ENCODE measurements at regions not wholly inside any gene's neighbourhood (a gene's known extent, or its start where the extent isn't known, plus 50 kb on each side); places are given as distances from the start of the nearest gene placed in this dataset.
"Not testable (repeated sequence)": the region's sequence is repeated elsewhere in the genome, so short reads cannot be mapped to it uniquely, and the experiment has no call there.

DNA sequence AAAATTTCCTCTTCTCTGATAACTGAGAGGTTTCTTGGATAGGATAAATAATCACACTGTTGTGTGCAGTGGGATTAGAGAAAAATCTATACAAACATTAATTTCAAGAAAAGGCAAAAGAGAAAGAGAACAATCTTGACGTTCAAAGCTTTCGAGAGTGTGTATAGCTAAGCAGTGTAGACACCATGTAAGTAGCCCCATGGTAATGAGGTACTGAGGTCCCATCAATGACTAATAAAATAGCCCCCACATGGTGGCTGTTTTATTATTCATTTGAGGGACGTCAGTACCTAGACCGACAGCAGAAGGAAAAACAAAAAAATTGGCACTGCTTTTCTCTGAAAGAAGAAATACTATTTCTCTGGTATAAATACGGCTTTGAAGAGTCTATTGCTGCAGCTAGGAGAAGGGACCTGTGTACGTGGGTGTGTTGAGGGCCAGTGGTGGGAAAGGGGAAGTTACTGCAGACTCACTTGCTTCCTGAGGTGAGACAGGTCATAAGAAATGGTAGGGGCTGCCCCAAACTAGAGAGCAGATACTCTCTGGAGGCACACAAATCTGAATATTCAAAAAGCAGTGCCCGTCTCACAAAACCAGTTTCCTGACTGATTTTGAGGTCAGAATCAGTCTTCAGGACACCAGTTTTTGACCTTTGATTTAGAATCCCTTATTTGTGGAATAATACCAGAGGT lies 339.8 kb downstream of the EMP1 start:
- Histone ChIP-seq H3K9me3 (ENCODE audit: control insufficient read depth, low read length) (no peaks in the 10 kb centered on the region), H3K4me3 (ENCODE audit: insufficient read depth, low read depth, low read length, poor library complexity, severe bottlenecking) (no peak overlapping the region), H3K4me1 (ENCODE audit: control insufficient read depth, insufficient read depth, low read length, poor library complexity, severe bottlenecking) (no peaks in the 10 kb centered on the region), H3K27me3 (replicated peaks; ENCODE audit: control insufficient read depth, insufficient read depth, low read length, poor library complexity, severe bottlenecking) (no peaks in the 10 kb centered on the region), H3K27ac (ENCODE audit: insufficient read depth, low read length, poor library complexity, severe bottlenecking) (no peak overlapping the region), H3K36me3 (ENCODE audit: control insufficient read depth, insufficient read depth, low read length) (no peaks in the 10 kb centered on the region)
- DNase-seq, result no peak

DNA sequence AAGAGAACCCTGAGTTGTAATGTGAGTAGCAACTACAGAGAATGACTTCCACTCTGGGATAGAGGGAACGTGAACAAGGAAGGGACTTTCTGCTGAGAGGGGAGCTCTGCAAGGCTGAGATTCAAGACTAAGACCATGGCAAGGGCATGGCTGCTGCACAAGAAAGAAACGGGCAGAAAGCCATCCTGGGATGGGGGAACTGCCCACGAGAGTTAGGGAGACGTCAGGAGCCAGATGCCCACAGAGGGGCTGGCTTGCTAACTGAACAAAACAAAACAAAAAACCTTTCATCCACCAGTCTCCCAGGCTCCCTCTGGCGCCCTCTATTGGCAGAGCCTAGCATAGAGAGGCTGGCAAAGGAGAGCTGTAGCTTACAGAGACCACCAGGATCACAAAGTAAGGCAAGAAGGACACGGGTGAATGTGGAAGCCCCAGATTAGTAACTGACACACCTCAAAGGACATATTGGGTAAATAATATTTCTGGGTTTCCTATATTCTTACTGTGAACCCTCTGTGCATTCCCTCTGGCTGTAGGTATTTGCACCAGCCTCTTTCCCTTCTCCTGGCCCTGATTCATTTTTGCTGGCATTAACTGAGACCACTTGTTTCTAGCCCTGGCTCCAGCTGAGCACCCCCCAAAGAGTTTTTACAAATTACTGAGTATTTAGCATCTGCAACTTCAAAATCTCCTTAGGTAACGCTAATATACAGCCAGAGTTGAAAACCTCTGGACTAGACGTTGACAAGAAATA lies 338.3 kb downstream of the EMP1 start:
- Histone ChIP-seq H3K27me3 (replicated peaks; ENCODE audit: control insufficient read depth, insufficient read depth, low read length, poor library complexity, severe bottlenecking) (no peaks in the 10 kb centered on the region), H3K27ac (ENCODE audit: insufficient read depth, low read length, poor library complexity, severe bottlenecking) (no peak overlapping the region), H3K36me3 (ENCODE audit: control insufficient read depth, insufficient read depth, low read length) (no peaks in the 10 kb centered on the region), H3K9me3 (ENCODE audit: control insufficient read depth, low read length) (no peaks in the 10 kb centered on the region), H3K4me1 (ENCODE audit: control insufficient read depth, insufficient read depth, low read length, poor library complexity, severe bottlenecking) (no peaks in the 10 kb centered on the region), H3K4me3 (ENCODE audit: insufficient read depth, low read depth, low read length, poor library complexity, severe bottlenecking) (no peak overlapping the region)
- DNase-seq, result no peak

DNA sequence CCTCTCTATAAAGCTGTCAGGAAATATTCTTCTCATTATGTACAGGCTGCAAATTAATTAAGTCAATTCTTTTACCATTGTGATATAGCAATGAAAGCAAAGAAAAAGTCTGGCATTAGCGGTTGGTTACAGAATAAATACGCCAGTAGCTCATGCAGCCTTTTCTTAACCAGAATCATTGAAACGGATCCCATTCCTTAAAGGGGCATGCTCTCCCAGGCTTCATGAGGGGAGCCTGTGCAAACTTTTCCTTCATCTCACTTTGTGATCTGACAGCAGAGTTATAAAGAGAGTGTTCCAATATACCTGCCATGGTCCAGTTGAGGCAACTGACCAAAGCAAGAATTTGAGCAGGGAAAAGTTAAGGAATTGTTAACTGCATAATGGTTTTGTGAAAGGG lies 337.7 kb downstream of the EMP1 start:
- H3K36me3 ChIP-seq (ENCODE audit: control insufficient read depth, insufficient read depth, low read length), result no peaks in the 10 kb centered on the region
- no peak overlapping the region for H3K27ac ChIP-seq (ENCODE audit: insufficient read depth, low read length, poor library complexity, severe bottlenecking)
- no peaks in the 10 kb centered on the region for H3K4me1 ChIP-seq (ENCODE audit: control insufficient read depth, insufficient read depth, low read length, poor library complexity, severe bottlenecking)
- H3K4me3 ChIP-seq (ENCODE audit: insufficient read depth, low read depth, low read length, poor library complexity, severe bottlenecking), result no peak overlapping the region
- H3K9me3 ChIP-seq (ENCODE audit: control insufficient read depth, low read length), result no peaks in the 10 kb centered on the region
- H3K27me3 ChIP-seq (replicated peaks; ENCODE audit: control insufficient read depth, insufficient read depth, low read length, poor library complexity, severe bottlenecking), result no peaks in the 10 kb centered on the region
- no peak for DNase-seq

DNA sequence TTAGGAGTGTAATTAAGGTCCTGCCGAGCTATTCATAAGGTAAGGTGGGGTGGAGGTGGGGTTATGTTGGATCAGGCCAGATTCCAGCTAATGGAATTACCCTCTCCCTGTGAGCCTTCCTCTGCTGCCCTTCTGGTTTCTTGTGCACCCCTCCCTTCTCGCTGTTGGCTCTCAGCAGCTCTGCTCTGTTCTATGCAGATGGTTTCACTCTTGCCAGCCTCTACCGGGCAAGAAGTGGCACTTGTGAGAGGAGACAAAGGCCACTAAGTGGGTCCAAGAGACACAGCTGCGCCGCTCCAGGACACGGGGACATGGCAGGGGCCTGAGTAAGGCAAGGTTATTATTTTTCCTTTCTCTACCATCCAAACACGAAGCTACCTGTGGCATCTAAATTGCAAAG lies 334.4 kb downstream of the EMP1 start:
- no peaks in the 10 kb centered on the region for H3K27me3 ChIP-seq (replicated peaks; ENCODE audit: control insufficient read depth, insufficient read depth, low read length, poor library complexity, severe bottlenecking)

DNA sequence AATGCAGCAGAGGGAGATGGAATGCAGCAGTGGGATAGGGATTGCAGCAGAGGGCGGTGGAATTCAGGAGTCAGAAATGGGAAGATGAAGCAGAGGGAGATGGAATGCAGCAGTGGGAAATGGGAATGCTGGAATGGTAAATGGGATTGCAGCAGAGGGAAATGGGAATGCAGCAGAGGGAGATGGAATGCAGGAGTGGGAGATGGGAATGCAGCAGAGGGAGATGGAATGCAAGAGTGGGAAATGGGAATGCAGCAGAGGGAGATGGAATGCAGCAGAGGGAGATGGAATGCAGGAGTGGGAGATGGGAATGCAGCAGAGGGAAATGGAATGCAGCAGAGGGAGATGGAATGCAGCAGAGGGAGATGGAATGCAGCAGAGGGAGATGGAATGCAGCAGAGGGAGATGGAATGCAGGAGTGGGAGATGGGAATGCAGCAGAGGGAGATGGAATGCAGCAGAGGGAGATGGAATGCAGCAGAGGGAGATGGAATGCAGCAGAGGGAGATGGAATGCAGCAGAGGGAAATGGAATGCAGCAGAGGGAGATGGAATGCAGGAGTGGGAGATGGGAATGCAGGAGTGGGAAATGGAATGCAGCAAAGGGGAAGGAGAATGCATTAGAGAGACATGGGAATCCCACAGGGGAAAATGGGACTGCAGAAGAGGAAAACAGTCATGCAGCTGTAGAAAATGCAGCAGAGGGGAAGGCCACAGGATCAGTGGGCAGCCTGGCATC lies 329.8 kb downstream of the EMP1 start:
- not testable (repeated sequence) for H3K4me1 ChIP-seq (ENCODE audit: control insufficient read depth, insufficient read depth, low read length, poor library complexity, severe bottlenecking); H3K9me3 ChIP-seq (ENCODE audit: control insufficient read depth, low read length); DNase-seq; H3K27ac ChIP-seq (ENCODE audit: insufficient read depth, low read length, poor library complexity, severe bottlenecking); H3K4me3 ChIP-seq (ENCODE audit: insufficient read depth, low read depth, low read length, poor library complexity, severe bottlenecking); H3K27me3 ChIP-seq (replicated peaks; ENCODE audit: control insufficient read depth, insufficient read depth, low read length, poor library complexity, severe bottlenecking); H3K36me3 ChIP-seq (ENCODE audit: control insufficient read depth, insufficient read depth, low read length)

More for the DNA sequence above, 334.4 kb downstream of the EMP1 start:
- Histone ChIP-seq H3K36me3 (ENCODE audit: control insufficient read depth, insufficient read depth, low read length) (no peaks in the 10 kb centered on the region), H3K27ac (ENCODE audit: insufficient read depth, low read length, poor library complexity, severe bottlenecking) (no peak overlapping the region), H3K4me3 (ENCODE audit: insufficient read depth, low read depth, low read length, poor library complexity, severe bottlenecking) (no peak overlapping the region), H3K9me3 (ENCODE audit: control insufficient read depth, low read length) (no peaks in the 10 kb centered on the region), H3K4me1 (ENCODE audit: control insufficient read depth, insufficient read depth, low read length, poor library complexity, severe bottlenecking) (no peaks in the 10 kb centered on the region)
- no peak for DNase-seq

DNA sequence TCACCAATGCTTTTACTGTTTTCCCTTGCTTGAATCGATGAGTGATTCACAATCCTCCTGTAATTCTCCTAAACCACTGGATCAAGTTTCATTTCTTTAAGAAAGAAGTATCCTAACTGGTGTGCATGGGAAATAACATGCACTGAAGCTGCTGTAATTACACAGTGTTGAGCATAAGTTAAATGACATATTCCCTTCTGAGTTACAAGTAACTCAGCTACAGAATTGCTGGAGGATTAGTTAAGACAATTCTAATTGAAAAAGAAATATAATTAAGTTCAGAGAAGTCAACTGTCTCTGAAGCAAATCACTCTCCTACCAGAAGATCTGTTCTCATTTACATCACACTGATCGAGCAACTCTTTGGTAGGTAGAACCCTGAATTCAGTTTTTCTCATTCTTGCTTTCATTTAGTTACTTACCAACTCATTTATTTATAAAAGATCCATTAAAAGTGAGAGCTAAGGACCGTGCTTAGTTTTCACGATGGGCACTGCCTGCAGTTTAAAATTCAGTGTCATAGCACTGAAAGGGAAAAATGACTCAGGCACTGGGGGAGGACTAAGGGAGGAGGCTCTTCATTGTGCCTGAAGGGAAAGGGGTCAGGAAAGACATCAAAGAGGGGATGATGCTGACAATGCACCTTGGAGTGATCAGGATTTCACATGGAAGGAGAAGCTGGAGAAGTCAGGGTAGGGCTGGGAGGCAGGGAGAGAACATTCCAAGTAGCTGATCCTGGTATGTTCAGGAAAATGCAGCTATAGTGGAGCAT lies 327.2 kb downstream of the EMP1 start:
- Histone ChIP-seq H3K4me1 (ENCODE audit: control insufficient read depth, insufficient read depth, low read length, poor library complexity, severe bottlenecking) (no peaks in the 10 kb centered on the region), H3K27ac (ENCODE audit: insufficient read depth, low read length, poor library complexity, severe bottlenecking) (no peak overlapping the region), H3K4me3 (ENCODE audit: insufficient read depth, low read depth, low read length, poor library complexity, severe bottlenecking) (no peak overlapping the region), H3K36me3 (ENCODE audit: control insufficient read depth, insufficient read depth, low read length) (no peaks in the 10 kb centered on the region), H3K27me3 (replicated peaks; ENCODE audit: control insufficient read depth, insufficient read depth, low read length, poor library complexity, severe bottlenecking) (no peaks in the 10 kb centered on the region), H3K9me3 (ENCODE audit: control insufficient read depth, low read length) (no peaks in the 10 kb centered on the region)
- no peak for DNase-seq

DNA sequence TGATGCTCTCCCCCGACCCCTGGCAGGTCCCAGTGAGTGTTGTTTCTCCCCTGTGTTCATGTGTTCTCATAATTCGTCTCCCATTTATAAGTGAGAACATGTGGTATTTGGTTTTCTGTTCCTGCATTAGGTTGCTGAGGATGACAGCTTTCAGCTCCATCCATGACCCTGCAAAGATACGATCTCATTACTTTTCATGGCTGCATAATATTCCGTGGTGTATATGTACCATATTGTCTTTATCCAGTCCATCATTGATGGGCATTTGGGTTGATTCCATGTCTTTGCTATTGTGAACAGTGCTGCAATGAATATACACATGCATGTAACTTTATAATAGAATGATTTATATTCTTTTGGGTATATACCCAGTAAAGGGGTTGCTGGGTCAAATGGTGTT lies 321.5 kb downstream of the EMP1 start:
- H3K9me3 ChIP-seq (ENCODE audit: control insufficient read depth, low read length); H3K27me3 ChIP-seq (replicated peaks; ENCODE audit: control insufficient read depth, insufficient read depth, low read length, poor library complexity, severe bottlenecking); H3K4me3 ChIP-seq (ENCODE audit: insufficient read depth, low read depth, low read length, poor library complexity, severe bottlenecking); H3K27ac ChIP-seq (ENCODE audit: insufficient read depth, low read length, poor library complexity, severe bottlenecking); H3K4me1 ChIP-seq (ENCODE audit: control insufficient read depth, insufficient read depth, low read length, poor library complexity, severe bottlenecking); H3K36me3 ChIP-seq (ENCODE audit: control insufficient read depth, insufficient read depth, low read length); DNase-seq: not testable (repeated sequence)

DNA sequence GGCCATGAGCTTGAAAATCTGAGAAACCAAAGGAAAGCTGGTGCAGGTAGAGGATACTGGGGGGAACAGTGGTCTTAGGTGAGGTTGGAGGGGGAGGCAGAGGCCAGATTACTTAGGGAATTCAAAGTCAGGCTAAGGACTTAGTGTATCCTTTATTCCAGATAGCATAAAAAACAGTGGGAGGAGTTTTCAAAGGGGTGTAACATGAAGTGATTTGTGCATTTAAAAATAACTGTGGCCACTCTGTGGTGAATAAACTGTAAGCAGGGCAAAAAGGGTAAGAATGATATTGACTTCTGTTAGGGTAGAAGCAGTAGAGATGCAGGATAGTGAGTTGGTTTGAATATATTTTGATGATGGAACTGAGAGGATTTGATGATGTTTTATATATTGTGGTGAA lies 313.2 kb downstream of the EMP1 start:
- no peaks in the 10 kb centered on the region for H3K4me1 ChIP-seq (ENCODE audit: control insufficient read depth, insufficient read depth, low read length, poor library complexity, severe bottlenecking)
- H3K27ac ChIP-seq (ENCODE audit: insufficient read depth, low read length, poor library complexity, severe bottlenecking), result no peak overlapping the region
- no peak overlapping the region for H3K4me3 ChIP-seq (ENCODE audit: insufficient read depth, low read depth, low read length, poor library complexity, severe bottlenecking)
- no peaks in the 10 kb centered on the region for H3K9me3 ChIP-seq (ENCODE audit: control insufficient read depth, low read length)
- no peaks in the 10 kb centered on the region for H3K27me3 ChIP-seq (replicated peaks; ENCODE audit: control insufficient read depth, insufficient read depth, low read length, poor library complexity, severe bottlenecking)
- no peaks in the 10 kb centered on the region for H3K36me3 ChIP-seq (ENCODE audit: control insufficient read depth, insufficient read depth, low read length)
- no peak for DNase-seq

DNA sequence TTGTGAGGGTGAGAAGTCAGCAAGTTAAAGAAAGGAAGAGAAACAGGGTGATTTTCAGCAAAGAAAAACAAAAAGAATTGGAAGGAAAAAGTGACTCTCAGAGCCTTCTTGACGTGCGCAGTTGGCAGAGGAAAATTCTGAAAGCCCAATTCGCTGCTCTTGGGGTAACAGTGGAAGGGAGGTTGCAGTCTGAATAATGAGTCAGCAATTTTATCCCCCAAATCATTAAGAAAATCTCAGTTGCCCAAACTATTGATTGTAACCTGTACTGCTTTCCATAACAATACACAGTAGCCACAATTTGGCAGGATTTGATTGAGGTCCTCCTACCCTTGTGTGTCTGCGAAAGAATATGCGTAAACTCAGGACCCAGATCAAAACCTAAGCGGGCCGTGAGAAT lies 309.1 kb downstream of the EMP1 start:
- H3K4me1 ChIP-seq (ENCODE audit: control insufficient read depth, insufficient read depth, low read length, poor library complexity, severe bottlenecking), result no peaks in the 10 kb centered on the region
- no peak overlapping the region for H3K4me3 ChIP-seq (ENCODE audit: insufficient read depth, low read depth, low read length, poor library complexity, severe bottlenecking)
- DNase-seq, result no peak
- H3K36me3 ChIP-seq (ENCODE audit: control insufficient read depth, insufficient read depth, low read length), result no peaks in the 10 kb centered on the region
- H3K27me3 ChIP-seq (replicated peaks; ENCODE audit: control insufficient read depth, insufficient read depth, low read length, poor library complexity, severe bottlenecking), result no peaks in the 10 kb centered on the region
- H3K9me3 ChIP-seq (ENCODE audit: control insufficient read depth, low read length), result no peaks in the 10 kb centered on the region
- no peak overlapping the region for H3K27ac ChIP-seq (ENCODE audit: insufficient read depth, low read length, poor library complexity, severe bottlenecking)
